Loucy (cell line): ENCODE measurements at regions not wholly inside any gene's neighbourhood (a gene's known extent, or its start where the extent isn't known, plus 50 kb on each side); places are given as distances from the start of the nearest gene placed in this dataset.

Source experiments
- CTCF ChIP-seq: fragments of 200-600 bp; sonication (generic); conservative IDR thresholded peaks from 2 replicates; pipeline ENCODE4 v1.5.1; 2014; ENCODE audit warnings: mild to moderate bottlenecking, antibody characterized with exemption, low read length
- EZH2phosphoT487 ChIP-seq: fragments of 200-600 bp; IDR thresholded peaks from 2 replicates; pipeline ENCODE4 v1.6.1; 2018; ENCODE audit warnings: antibody characterized with exemption, mild to moderate bottlenecking, moderate library complexity, borderline replicate concordance

GRCh38 chr14:105943973-105944602 is 417.7 kb downstream of the TMEM121 start:
- TF ChIP-seq CTCF, result no peak
- no peak for TF ChIP-seq EZH2phosphoT487
